Fibroblast of skin of right biceps (primary cell): ENCODE measurements at regions not wholly inside any gene's neighbourhood (a gene's known extent, or its start where the extent isn't known, plus 50 kb on each side); places are given as distances from the start of the nearest gene placed in this dataset.

ENCODE experiments used
- DNase-seq: peaks from one replicate; pipeline ENCODE4 v3.0.0-alpha.2; 2013

GRCh38 chr18:5632041-5632440 is 88.2 kb upstream of the EPB41L3 start:
- DNase-seq: no peak

- no peak for DNase-seq
These were observed 87.2 kb upstream of the EPB41L3 start for GRCh38 chr18:5630900-5631413.

GRCh38 chr18:5630057-5630899 is 86.5 kb upstream of the EPB41L3 start:
- peak; percentile 70 for DNase-seq

- peak; percentile 44 for DNase-seq
These were observed 84.9 kb upstream of the EPB41L3 start for GRCh38 chr18:5628512-5629255.

- no peak for DNase-seq
These were observed 84.1 kb upstream of the EPB41L3 start for GRCh38 chr18:5627776-5628511.

- DNase-seq: no peak
These were observed 82.5 kb upstream of the EPB41L3 start for GRCh38 chr18:5626130-5626880.

- no peak for DNase-seq
These were observed 81.3 kb upstream of the EPB41L3 start for GRCh38 chr18:5625076-5625475.

GRCh38 chr18:5622905-5623304 is 79.1 kb upstream of the EPB41L3 start:
- peak; percentile 26 for DNase-seq

- peak; percentile 72 for DNase-seq
These were observed 76.5 kb upstream of the EPB41L3 start for GRCh38 chr18:5620289-5620688.

GRCh38 chr18:5619376-5619775 is 75.6 kb upstream of the EPB41L3 start:
- no peak for DNase-seq

- DNase-seq: no peak
These were observed 74.4 kb upstream of the EPB41L3 start for GRCh38 chr18:5618047-5618688.

GRCh38 chr18:5611221-5611620 is 67.4 kb upstream of the EPB41L3 start:
- no peak for DNase-seq

GRCh38 chr18:5608846-5609245 is 65.0 kb upstream of the EPB41L3 start:
- DNase-seq: no peak

GRCh38 chr18:5606951-5607350 is 63.2 kb upstream of the EPB41L3 start:
- no peak for DNase-seq

GRCh38 chr18:5604778-5605177 is 61.0 kb upstream of the EPB41L3 start:
- no peak for DNase-seq

GRCh38 chr18:5603153-5603552 is 59.4 kb upstream of the EPB41L3 start:
- no peak for DNase-seq

- no peak for DNase-seq
These were observed 57.4 kb upstream of the EPB41L3 start for GRCh38 chr18:5601188-5601624.

- peak; percentile 36 for DNase-seq
These were observed 56.7 kb upstream of the EPB41L3 start for GRCh38 chr18:5600378-5601071.

- DNase-seq: no peak
These were observed 52.8 kb upstream of the EPB41L3 start for GRCh38 chr18:5596585-5596984.
